GM23248 (cell line): ENCODE measurements at regions not wholly inside any gene's neighbourhood (a gene's known extent, or its start where the extent isn't known, plus 50 kb on each side); places are given as distances from the start of the nearest gene placed in this dataset.

Experiments
- EZH2 ChIP-seq: fragments of 200-600 bp; sonication (generic); IDR thresholded peaks from 2 replicates; pipeline ENCODE4 v1.6.1; 2018; ENCODE audit warnings: antibody characterized with exemption, mild to moderate bottlenecking; ENCODE audit not compliant: insufficient read depth, poor library complexity, severe bottlenecking
- EZH2phosphoT487 ChIP-seq: fragments of 200-600 bp; sonication (generic); IDR thresholded peaks from 2 replicates; pipeline ENCODE4 v1.6.1; 2018; ENCODE audit warnings: antibody characterized with exemption, moderate library complexity, mild to moderate bottlenecking, low read depth; ENCODE audit not compliant: insufficient read depth

DNA sequence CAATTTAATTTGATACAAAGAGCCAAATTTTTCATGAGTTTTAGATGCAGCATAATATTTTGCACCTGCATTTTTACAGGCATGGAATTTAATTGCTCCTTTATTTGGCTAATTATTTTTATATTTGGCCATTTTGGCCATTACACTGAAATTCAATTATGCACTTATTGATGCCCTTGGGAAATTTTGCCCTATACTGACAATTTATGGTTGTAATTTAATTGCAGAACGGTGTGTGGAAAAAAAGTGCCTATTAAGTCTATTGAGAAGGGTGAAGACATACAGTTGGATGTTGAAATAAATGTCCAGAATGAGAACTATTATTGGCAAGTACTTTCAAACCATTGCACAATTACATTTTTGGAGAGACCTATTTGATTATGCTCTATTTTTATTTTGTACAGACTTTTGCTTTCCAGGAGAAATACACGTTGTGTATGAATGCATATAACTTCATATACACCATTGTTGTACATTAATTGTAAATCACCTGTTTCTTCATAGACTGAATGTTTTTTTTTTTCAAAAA, 1319.3 kb upstream of the CDH2 start:
- TF ChIP-seq EZH2: no peak
- TF ChIP-seq EZH2phosphoT487: no peak
